ENCODE measurements at regions not wholly inside any gene's neighbourhood (a gene's known extent, or its start where the extent isn't known, plus 50 kb on each side); places are given as distances from the start of the nearest gene placed in this dataset.

- TF ChIP-seq CTCF (IDR thresholded peaks at IDR 0.05; ENCODE audit: low read depth, low read length, poor library complexity, severe bottlenecking): no peak
- no peak for TF ChIP-seq EZH2phosphoT487 (IDR thresholded peaks at IDR 0.05; ENCODE audit: borderline replicate concordance, low read length)
Measured at GRCh38 chr22:48251629-48252028, 1489.2 kb downstream of the TBC1D22A start.
